ENCODE measurements at regions not wholly inside any gene's neighbourhood (a gene's known extent, or its start where the extent isn't known, plus 50 kb on each side); places are given as distances from the start of the nearest gene placed in this dataset.
"Not testable (repeated sequence)": the region's sequence is repeated elsewhere in the genome, so short reads cannot be mapped to it uniquely, and the experiment has no call there.

- no peak for DNase-seq
These were observed 2034.0 kb downstream of the OLFM4 start for GRCh38 chr13:55062662-55063061.

- no peak for DNase-seq
These were observed 2039.3 kb downstream of the OLFM4 start for GRCh38 chr13:55067946-55068345.

GRCh38 chr13:55069746-55070145 lies 2041.1 kb downstream of the OLFM4 start:
- DNase-seq, result no peak

- DNase-seq, result no peak
These were observed 2044.4 kb downstream of the OLFM4 start for GRCh38 chr13:55073000-55073399.

- no peak for DNase-seq
These were observed 2056.0 kb downstream of the OLFM4 start for GRCh38 chr13:55084630-55085029.

GRCh38 chr13:55087085-55087484 lies 2053.6 kb upstream of the PRR20A start:
- no peak for DNase-seq

GRCh38 chr13:55090612-55091011 lies 2050.1 kb upstream of the PRR20A start:
- no peak for DNase-seq

- DNase-seq, result no peak
These were observed 2049.5 kb upstream of the PRR20A start for GRCh38 chr13:55091172-55091571.

GRCh38 chr13:55106509-55106908 lies 2034.2 kb upstream of the PRR20A start:
- no peak for DNase-seq

GRCh38 chr13:55120631-55121030 lies 2020.1 kb upstream of the PRR20A start:
- no peak for DNase-seq

- DNase-seq, result no peak
These were observed 1985.7 kb upstream of the PRR20A start for GRCh38 chr13:55155046-55155445.

- DNase-seq, result no peak
These were observed 1981.0 kb upstream of the PRR20A start for GRCh38 chr13:55159765-55160164.

GRCh38 chr13:55160867-55161266 lies 1979.9 kb upstream of the PRR20A start:
- DNase-seq, result no peak

- DNase-seq, result not testable (repeated sequence)
These were observed 1962.1 kb upstream of the PRR20A start for GRCh38 chr13:55178582-55178981.

GRCh38 chr13:55190996-55191395 lies 1949.7 kb upstream of the PRR20A start:
- DNase-seq, result no peak

GRCh38 chr13:55199134-55199533 lies 1941.6 kb upstream of the PRR20A start:
- DNase-seq, result no peak

- DNase-seq, result no peak
These were observed 1925.8 kb upstream of the PRR20A start for GRCh38 chr13:55214841-55215345.

GRCh38 chr13:55219538-55219937 lies 1921.2 kb upstream of the PRR20A start:
- DNase-seq, result no peak

- no peak for DNase-seq
These were observed 1910.7 kb upstream of the PRR20A start for GRCh38 chr13:55229906-55230569.

GRCh38 chr13:55230570-55230908 lies 1910.2 kb upstream of the PRR20A start:
- no peak for DNase-seq

GRCh38 chr13:55234311-55234710 lies 1906.4 kb upstream of the PRR20A start:
- no peak for DNase-seq

- no peak for DNase-seq
These were observed 1895.6 kb upstream of the PRR20A start for GRCh38 chr13:55245005-55245644.

- no peak for DNase-seq
These were observed 1885.5 kb upstream of the PRR20A start for GRCh38 chr13:55255236-55255635.

- DNase-seq, result no peak
These were observed 1877.7 kb upstream of the PRR20A start for GRCh38 chr13:55263045-55263444.

GRCh38 chr13:55266644-55267043 lies 1874.1 kb upstream of the PRR20A start:
- DNase-seq, result no peak

All from activated gamma-delta T cell (primary cell).